ENCODE measurements at regions not wholly inside any gene's neighbourhood (a gene's known extent, or its start where the extent isn't known, plus 50 kb on each side); places are given as distances from the start of the nearest gene placed in this dataset.

- peaks cover 3% of the 10 kb centered on the region for H3K36me3 ChIP-seq (replicated peaks; ENCODE audit: low read depth, low read length)
- H3K79me2 ChIP-seq (ENCODE audit: low read length) = no peaks in the 10 kb centered on the region
- H4K20me1 ChIP-seq (ENCODE audit: insufficient read depth, low read length) = no peaks in the 10 kb centered on the region
- H3K9ac ChIP-seq (ENCODE audit: low read length) = no peak overlapping the region
- TF ChIP-seq CTCF (IDR thresholded peaks at IDR 0.05; ENCODE audit: low read depth, low read length) (no peak), EZH2phosphoT487 (IDR thresholded peaks at IDR 0.05; ENCODE audit: low read depth) (no peak)
- no peak overlapping the region for H3K27ac ChIP-seq (ENCODE audit: low read length)
- H3K4me3 ChIP-seq (ENCODE audit: low read length) = no peak overlapping the region
- no peaks in the 10 kb centered on the region for H3K27me3 ChIP-seq (ENCODE audit: low read depth, low read length)
- H2AFZ ChIP-seq (ENCODE audit: low read depth, low read length) = no peak overlapping the region
- H3K9me3 ChIP-seq (ENCODE audit: insufficient read depth, low read length) = peaks cover 6% of the 10 kb centered on the region; the same call in 1 of the 2 replicates
- no peaks in the 10 kb centered on the region for H3K4me1 ChIP-seq (ENCODE audit: low read length)
- no peak overlapping the region for H3K4me2 ChIP-seq (ENCODE audit: low read length)
These were observed 520.1 kb downstream of the BCL11A start for GRCh38 chr2:60033325-60033724.

DNA sequence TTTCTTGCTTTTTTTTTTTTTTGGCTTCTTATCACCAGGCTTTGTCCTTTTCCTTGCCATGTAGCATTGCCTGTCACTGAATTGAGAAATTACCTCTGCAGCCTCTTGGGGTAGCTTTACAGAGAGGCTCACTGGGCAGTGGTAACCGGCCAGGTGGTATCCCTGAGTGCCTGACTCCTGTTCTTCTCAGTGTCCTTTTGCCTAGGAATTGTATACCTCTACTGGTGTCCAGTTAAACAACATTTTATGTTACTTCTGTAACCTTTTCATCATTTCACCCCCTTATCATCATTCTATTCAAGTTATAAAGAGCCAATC lies 523.9 kb downstream of the BCL11A start:
- Histone ChIP-seq H3K4me1 (ENCODE audit: low read length) (no peaks in the 10 kb centered on the region), H3K36me3 (replicated peaks; ENCODE audit: low read depth, low read length) (peaks cover 3% of the 10 kb centered on the region), H4K20me1 (ENCODE audit: insufficient read depth, low read length) (no peaks in the 10 kb centered on the region), H2AFZ (ENCODE audit: low read depth, low read length) (no peak overlapping the region), H3K79me2 (ENCODE audit: low read length) (no peaks in the 10 kb centered on the region), H3K4me2 (ENCODE audit: low read length) (no peak overlapping the region), H3K4me3 (ENCODE audit: low read length) (no peak overlapping the region), H3K27ac (ENCODE audit: low read length) (no peak overlapping the region), H3K27me3 (ENCODE audit: low read depth, low read length) (no peaks in the 10 kb centered on the region), H3K9ac (ENCODE audit: low read length) (no peak overlapping the region), H3K9me3 (ENCODE audit: insufficient read depth, low read length) (peaks cover 6% of the 10 kb centered on the region; the same call in 1 of the 2 replicates)
- TF ChIP-seq EZH2phosphoT487 (IDR thresholded peaks at IDR 0.05; ENCODE audit: low read depth) (no peak), CTCF (IDR thresholded peaks at IDR 0.05; ENCODE audit: low read depth, low read length) (no peak)

DNA sequence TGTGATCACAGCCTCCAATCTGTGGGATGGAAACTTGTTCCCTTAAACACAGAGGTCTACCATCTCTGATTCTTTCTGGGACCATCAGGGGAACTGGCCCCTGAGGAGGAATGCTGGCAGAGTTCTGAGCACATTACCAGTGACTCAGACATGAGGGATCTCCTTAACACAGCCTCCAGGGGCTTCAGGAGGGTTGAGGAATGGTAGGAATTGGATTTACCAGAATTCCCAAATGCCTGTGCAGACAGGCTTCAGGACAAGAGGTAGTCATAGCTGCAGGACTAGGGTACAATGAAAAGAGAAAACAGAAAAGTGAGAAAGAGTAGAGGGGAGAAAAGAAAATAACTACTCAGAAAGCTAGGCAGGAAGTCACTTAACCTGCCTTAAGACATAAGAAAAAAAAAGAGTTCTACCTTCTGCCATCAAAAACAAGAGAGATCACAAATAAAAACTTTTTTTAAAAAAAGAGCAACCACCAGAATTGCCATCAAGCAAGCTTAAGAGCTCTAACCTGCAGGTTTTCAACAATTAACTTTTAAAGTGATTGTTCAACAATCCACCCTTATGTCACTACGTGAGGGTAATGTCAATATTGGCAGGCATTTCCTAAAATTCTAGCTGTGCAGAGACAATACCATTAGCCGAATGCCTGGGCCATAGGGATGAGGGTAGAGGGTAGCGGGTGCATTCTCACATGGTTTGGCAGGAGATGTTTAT lies 524.4 kb downstream of the BCL11A start:
- Histone ChIP-seq H3K9me3 (ENCODE audit: insufficient read depth, low read length) (peaks cover 6% of the 10 kb centered on the region; the same call in 1 of the 2 replicates), H3K36me3 (replicated peaks; ENCODE audit: low read depth, low read length) (peaks cover 3% of the 10 kb centered on the region), H3K27me3 (ENCODE audit: low read depth, low read length) (no peaks in the 10 kb centered on the region), H3K9ac (ENCODE audit: low read length) (no peak overlapping the region), H3K4me3 (ENCODE audit: low read length) (no peak overlapping the region), H3K79me2 (ENCODE audit: low read length) (no peaks in the 10 kb centered on the region), H2AFZ (ENCODE audit: low read depth, low read length) (no peak overlapping the region), H3K27ac (ENCODE audit: low read length) (no peak overlapping the region), H3K4me2 (ENCODE audit: low read length) (no peak overlapping the region), H4K20me1 (ENCODE audit: insufficient read depth, low read length) (no peaks in the 10 kb centered on the region), H3K4me1 (ENCODE audit: low read length) (no peaks in the 10 kb centered on the region)
- TF ChIP-seq CTCF (IDR thresholded peaks at IDR 0.05; ENCODE audit: low read depth, low read length) (no peak), EZH2phosphoT487 (IDR thresholded peaks at IDR 0.05; ENCODE audit: low read depth) (no peak)

- no peak overlapping the region for H3K4me2 ChIP-seq (ENCODE audit: low read length)
- TF ChIP-seq EZH2phosphoT487 (IDR thresholded peaks at IDR 0.05; ENCODE audit: low read depth) (no peak), CTCF (IDR thresholded peaks at IDR 0.05; ENCODE audit: low read depth, low read length) (no peak)
- no peaks in the 10 kb centered on the region for H3K27me3 ChIP-seq (ENCODE audit: low read depth, low read length)
- H3K9ac ChIP-seq (ENCODE audit: low read length) = no peak overlapping the region
- no peaks in the 10 kb centered on the region for H4K20me1 ChIP-seq (ENCODE audit: insufficient read depth, low read length)
- H3K36me3 ChIP-seq (replicated peaks; ENCODE audit: low read depth, low read length) = no peaks in the 10 kb centered on the region
- no peak overlapping the region for H3K4me3 ChIP-seq (ENCODE audit: low read length)
- no peak overlapping the region for H2AFZ ChIP-seq (ENCODE audit: low read depth, low read length)
- H3K79me2 ChIP-seq (ENCODE audit: low read length) = no peaks in the 10 kb centered on the region
- H3K9me3 ChIP-seq (ENCODE audit: insufficient read depth, low read length) = no peaks in the 10 kb centered on the region
- no peaks in the 10 kb centered on the region for H3K4me1 ChIP-seq (ENCODE audit: low read length)
- H3K27ac ChIP-seq (ENCODE audit: low read length) = no peak overlapping the region
These were observed 528.0 kb downstream of the BCL11A start for GRCh38 chr2:60025496-60025895.

Data from OCI-LY3 (cell line).